NCI-H2029 treated with DMSO at 0.1 percent for 48 hours (cell line): ENCODE measurements at regions not wholly inside any gene's neighbourhood (a gene's known extent, or its start where the extent isn't known, plus 50 kb on each side); places are given as distances from the start of the nearest gene placed in this dataset.
"Not testable (repeated sequence)": the region's sequence is repeated elsewhere in the genome, so short reads cannot be mapped to it uniquely, and the experiment has no call there.

Experiments used
- DNase-seq: peaks from one replicate; lab custom pipeline; 2025; lab: John Stamatoyannopoulos, UW

GRCh38 chr3:187473778-187474406, 105.7 kb downstream of the RTP4 start:
- no peak for DNase-seq

- DNase-seq: not testable (repeated sequence)
Measured at GRCh38 chr3:187466306-187466705, 98.1 kb downstream of the RTP4 start.

DNA sequence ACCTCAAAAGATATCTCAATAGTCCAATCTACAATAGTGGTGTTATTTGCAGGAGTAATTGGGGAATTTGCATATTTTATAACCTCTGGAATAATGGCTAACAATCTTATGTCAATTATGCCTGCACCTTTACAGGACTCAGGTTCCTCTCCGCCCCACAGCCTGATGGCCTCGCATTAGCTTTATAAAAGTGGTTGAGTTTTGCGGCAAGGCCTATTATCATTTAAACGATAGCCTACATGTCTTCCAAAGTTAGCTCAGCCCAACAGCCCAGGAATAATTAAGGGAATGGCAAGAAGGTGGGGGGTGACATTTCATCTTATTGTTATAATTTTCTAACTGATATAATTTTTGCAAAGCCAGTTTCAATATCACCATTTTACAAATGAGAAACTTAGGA, 97.3 kb downstream of the RTP4 start:
- DNase-seq: no peak

DNA sequence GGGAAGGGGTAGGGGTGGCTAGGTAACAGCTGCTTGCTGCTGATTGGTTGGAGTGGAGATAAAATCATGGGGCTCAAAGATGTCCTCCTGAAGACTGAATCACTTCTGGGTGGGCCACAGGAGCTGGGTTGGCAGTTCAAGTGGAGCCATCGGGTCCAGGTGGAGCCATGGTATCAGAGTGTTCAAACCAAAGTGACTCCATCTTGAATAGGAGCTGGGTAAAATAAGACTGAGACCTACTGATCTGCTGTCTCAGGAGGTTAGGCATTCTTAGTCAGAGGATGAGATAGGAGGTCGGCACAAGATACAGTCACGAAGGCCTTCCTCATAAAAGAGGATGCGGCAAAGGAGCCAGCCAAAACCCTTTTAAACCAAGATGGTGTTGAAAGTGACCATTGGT, 96.5 kb downstream of the RTP4 start:
- no peak for DNase-seq

DNA sequence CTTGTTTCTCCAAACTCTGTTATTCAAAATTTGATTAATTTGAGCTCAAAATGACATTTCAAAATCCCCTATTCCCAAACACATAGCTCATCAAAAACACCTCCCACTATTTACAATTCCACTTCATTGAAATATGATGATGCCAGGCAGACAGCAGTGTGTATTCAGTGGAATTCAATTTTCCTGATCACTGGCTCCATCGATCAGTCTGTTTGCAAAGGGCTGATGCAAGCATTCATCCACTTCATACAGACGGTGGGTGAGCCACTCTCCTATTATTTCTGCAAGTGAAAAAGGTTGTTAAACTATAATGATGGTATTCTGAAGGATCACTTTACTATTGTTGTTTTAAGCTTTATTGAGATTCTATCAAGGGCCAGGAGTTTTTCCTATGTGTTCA, 90.7 kb downstream of the RTP4 start:
- DNase-seq: no peak

DNA sequence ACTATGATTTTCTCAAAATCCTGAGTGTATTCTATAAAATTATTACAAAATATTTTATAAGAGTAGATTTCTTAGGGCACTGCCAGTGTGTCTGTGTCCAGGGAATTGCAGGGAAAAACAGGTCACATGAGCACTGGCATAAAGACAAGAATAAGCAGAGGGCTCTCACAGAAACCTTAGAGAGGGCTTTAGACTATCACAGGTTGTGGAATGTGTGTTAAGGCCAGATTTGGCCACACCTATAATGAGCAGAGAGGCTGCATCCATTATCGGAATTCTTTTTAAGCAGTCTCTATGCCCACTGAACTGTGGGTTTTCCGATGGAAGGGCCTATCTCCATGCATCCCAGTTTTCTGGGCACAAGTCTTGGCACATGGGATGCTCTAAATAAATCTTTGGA, 90.2 kb downstream of the RTP4 start:
- no peak for DNase-seq

- no peak for DNase-seq
Measured at GRCh38 chr3:187456250-187456649, 88.1 kb downstream of the RTP4 start.

- DNase-seq: no peak
Measured at GRCh38 chr3:187454085-187454815, 86.1 kb downstream of the RTP4 start.

DNA sequence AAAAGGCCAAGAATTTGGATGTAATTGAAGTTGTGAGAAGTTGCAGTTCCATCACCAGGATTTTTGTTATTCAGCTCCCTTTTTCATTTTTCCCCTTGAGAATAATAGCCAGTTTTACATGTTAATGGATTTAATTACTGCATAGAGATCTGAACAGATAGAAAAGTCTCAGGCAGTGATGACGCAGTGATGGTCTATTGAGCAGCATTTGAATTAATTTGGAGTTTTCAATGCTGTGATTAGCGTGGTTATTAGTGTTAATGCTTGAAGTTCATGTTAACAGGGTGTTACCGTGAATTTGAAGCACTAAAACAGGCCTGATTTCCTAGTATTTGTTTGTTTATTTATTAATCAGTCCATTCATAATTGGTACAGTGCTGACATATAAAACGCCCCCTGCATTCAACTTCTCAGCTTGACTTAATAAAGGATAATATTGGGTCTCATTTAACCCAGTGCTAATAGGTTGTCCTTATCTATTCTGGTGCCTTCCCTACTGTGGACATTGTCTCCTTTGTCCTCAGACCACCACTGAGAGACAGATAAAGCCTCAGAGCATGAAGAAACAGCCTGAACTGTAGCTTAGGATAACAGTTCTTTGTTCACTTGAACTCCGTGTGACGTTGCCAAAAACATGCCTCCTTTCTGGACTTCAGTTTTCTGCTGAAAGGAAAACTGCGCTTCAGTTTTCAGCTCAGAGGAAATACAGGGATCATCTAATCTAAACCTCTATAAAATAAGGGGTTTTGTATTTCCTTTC, 82.4 kb downstream of the RTP4 start:
- no peak for DNase-seq

GRCh38 chr3:187448674-187449073, 80.5 kb downstream of the RTP4 start:
- DNase-seq: no peak

DNA sequence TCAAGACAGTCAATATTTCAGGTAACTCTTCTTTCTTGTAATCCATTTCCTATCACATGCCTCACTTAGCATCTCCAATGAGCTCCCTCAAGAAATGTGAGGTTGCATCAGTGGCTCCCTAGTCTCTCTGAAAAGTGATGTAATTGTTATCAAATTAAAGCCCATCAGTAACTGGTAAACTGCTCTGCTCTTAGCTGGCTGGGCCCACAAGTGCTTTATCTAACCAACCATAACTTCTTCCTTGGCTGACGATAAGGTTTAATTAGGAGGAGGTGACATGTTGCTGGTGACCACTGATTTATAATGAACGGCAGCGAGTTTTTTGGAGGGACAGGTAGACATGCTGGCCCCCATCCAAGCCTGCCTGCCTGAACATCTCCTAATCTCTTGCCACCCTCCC, 79.6 kb downstream of the RTP4 start:
- no peak for DNase-seq

DNA sequence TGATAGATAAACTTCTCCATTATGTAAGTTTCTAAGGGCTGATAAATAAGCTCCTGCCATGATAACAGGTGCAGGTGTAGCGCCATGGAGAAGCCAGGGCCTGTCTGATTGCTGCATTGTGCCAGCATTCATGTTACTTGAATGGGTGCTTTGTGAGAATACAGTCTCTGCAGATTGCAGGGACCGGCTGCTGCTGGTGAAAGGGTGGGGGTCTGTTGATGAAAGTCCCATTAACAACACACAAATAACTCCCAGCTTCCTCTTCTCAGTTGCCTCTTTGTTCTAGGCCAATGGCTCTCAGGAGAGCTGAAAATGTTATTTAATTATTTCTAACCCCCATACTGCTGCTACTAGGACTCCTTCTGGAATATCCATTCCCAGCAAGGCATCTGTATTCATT, 77.2 kb downstream of the RTP4 start:
- no peak for DNase-seq

- no peak for DNase-seq
Measured at GRCh38 chr3:187434524-187434923, 66.3 kb downstream of the RTP4 start.

DNA sequence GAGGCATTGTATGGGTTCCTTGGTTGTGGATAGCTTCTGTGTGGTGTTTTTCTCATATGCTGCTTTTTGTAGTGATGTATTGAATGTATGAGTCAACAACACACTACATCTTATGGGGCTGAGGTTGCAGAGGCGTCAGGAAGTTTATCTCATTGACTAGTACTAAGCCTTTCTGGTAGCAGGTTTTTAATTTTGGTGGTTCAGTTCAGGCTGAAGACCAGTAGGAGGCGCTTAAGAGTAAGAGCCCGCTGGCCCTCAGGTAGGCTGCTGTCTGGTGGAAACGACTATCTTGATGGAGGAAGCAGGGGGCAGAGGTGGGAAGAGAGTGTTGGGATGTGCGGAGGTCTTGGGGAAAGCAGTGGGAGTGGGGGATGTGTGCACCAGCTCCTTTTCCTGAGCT, 62.4 kb downstream of the RTP4 start:
- DNase-seq: no peak
